ENCODE measurements at regions not wholly inside any gene's neighbourhood (a gene's known extent, or its start where the extent isn't known, plus 50 kb on each side); places are given as distances from the start of the nearest gene placed in this dataset.

DNA sequence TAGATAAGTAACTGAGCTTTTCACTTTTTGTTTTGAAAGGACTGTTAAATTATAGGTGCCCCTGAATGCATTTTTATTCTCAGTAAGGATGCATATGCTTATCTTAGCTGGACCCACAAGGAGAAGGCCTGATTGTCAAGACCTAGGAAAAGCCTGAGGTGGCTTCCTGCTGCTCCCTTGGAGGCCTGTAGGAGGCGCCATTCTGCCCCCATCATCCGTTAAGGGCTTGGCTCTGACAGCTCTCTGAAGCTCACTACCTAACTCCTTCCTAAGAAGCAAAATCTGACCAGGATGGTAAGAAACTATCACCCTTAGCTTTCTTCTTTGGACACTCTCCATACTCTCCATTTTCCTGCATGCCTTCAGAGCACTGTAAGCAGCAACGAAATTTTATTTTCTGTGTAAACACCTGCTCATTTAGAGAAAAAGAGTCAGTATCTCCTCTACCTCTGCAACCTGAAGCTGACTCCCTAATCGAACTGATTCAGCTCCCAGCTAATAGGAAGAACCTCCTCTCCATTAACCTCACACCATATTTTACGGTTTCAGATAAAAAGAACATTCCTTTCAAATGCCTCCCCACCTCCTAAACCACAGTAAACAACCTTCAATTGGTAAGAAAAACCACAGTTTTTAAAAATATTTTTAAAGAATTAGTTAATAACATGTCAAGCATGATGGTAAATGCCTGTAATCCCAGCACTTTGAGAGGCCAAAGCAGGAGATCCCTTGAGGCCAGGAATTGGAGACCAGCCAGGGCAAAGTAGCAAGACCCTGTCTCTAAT, 73.4 kb upstream of the EDNRA start:
- DNase-seq: no peak
- H3K9me3 Mint-ChIP-seq: no peaks in the 10 kb centered on the region
- no peaks in the 10 kb centered on the region for H3K27me3 Mint-ChIP-seq
- H3K36me3 Mint-ChIP-seq (ENCODE audit: low read depth): no peaks in the 10 kb centered on the region
- no peaks in the 10 kb centered on the region for H3K4me1 Mint-ChIP-seq (ENCODE audit: low read depth)
- H3K4me3 Mint-ChIP-seq: no peak overlapping the region
- H3K27ac Mint-ChIP-seq: no peak overlapping the region

GRCh38 chr4:147408189-147408588, 72.7 kb upstream of the EDNRA start:
- Mint-ChIP-seq H3K27me3 (no peaks in the 10 kb centered on the region), H3K9me3 (no peaks in the 10 kb centered on the region), H3K27ac (no peak overlapping the region), H3K4me3 (no peak overlapping the region), H3K4me1 (ENCODE audit: low read depth) (no peaks in the 10 kb centered on the region), H3K36me3 (ENCODE audit: low read depth) (no peaks in the 10 kb centered on the region)
- no peak for DNase-seq

DNA sequence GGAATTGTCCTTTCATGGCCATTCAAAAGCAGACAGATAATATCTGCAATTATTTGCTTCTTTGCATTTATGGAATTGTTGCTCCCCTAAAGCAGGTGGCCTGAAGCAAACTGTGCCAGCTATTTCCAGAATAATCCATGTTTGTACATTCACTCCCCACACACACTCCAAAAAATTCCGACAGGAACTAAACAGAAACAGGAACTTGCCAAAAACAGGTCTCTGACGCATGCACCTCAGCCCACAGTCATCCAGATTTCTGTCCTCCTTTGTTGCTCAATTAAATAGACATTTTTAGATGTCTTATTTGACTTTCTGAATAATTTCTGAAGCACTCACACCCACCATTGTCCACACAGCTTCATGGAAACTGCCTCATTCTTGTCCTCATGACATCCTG, 71.5 kb upstream of the EDNRA start:
- H3K4me3 Mint-ChIP-seq: no peak overlapping the region
- no peak for DNase-seq
- no peak overlapping the region for H3K27ac Mint-ChIP-seq
- no peaks in the 10 kb centered on the region for H3K36me3 Mint-ChIP-seq (ENCODE audit: low read depth)
- H3K9me3 Mint-ChIP-seq: no peaks in the 10 kb centered on the region
- H3K27me3 Mint-ChIP-seq: no peaks in the 10 kb centered on the region
- H3K4me1 Mint-ChIP-seq (ENCODE audit: low read depth): no peaks in the 10 kb centered on the region

- Mint-ChIP-seq H3K9me3 (peaks cover 2% of the 10 kb centered on the region), H3K27me3 (no peaks in the 10 kb centered on the region), H3K27ac (no peak overlapping the region), H3K4me1 (ENCODE audit: low read depth) (no peaks in the 10 kb centered on the region), H3K36me3 (ENCODE audit: low read depth) (no peaks in the 10 kb centered on the region), H3K4me3 (no peak overlapping the region)
- no peak for DNase-seq
Observed at GRCh38 chr4:147418226-147418625, 62.7 kb upstream of the EDNRA start.

DNA sequence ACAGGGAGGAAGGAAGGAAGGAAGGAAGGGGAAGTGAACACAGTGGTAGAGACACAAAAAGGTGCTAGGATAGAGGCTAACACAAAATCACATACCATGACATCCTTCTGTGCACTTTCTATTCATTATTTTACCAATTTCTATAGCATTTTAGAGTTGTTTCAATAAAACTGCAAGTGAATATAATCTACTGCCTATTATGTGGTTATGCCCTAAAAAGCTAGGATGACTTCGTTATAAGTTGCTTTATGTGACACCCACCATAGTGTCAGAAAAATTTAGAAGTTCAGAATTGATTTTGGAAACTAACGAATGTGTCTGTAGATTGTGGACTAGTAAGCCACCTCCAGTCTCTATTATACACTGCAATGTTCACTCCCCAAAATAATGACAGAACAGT, 59.4 kb upstream of the EDNRA start:
- Mint-ChIP-seq H3K27me3 (no peaks in the 10 kb centered on the region), H3K4me3 (no peak overlapping the region), H3K27ac (no peak overlapping the region), H3K9me3 (no peaks in the 10 kb centered on the region), H3K36me3 (ENCODE audit: low read depth) (no peaks in the 10 kb centered on the region), H3K4me1 (ENCODE audit: low read depth) (no peaks in the 10 kb centered on the region)
- DNase-seq: no peak

DNA sequence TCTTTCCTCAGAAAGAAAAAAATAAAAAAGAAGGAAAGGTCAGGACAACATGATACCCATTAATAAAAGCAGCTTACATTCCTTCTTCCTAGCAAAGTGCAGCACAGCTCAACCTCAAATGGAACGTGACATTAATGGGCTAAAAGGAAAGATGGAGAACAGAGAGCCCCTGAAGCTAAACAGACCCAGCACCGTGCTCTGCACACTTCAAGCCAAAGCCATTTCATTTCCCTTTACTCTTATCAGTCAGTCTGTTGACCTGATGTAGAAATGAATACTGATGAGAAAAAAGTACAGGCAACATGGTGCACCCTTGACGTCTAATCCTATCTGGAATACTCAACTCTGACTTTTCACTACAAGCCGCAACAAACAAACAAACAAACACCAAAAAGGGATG, 57.7 kb upstream of the EDNRA start:
- Mint-ChIP-seq H3K36me3 (ENCODE audit: low read depth) (no peaks in the 10 kb centered on the region), H3K9me3 (no peaks in the 10 kb centered on the region), H3K4me3 (no peak overlapping the region), H3K27me3 (no peaks in the 10 kb centered on the region), H3K27ac (no peak overlapping the region), H3K4me1 (ENCODE audit: low read depth) (no peaks in the 10 kb centered on the region)
- DNase-seq: no peak

DNA sequence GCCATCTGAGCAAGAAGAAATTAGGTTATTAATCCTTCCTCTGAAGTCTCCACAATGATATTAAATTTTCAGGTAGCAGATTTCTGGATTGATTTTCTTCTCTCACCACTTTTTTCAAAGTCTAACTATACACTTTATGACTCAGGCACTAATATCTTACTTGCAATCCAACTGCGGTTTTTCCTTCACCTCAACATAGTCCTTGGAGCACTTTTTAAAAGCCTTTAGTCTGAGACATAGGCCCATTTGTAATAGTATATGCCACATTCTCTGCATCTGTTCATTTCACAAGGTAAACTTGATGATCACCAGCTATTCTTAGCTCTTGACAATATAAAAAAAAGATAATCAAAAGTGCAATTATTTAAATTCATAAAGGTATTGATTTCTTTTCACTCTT, 55.9 kb upstream of the EDNRA start:
- no peaks in the 10 kb centered on the region for H3K27me3 Mint-ChIP-seq
- H3K27ac Mint-ChIP-seq: no peak overlapping the region
- H3K4me3 Mint-ChIP-seq: no peak overlapping the region
- H3K36me3 Mint-ChIP-seq (ENCODE audit: low read depth): no peaks in the 10 kb centered on the region
- no peaks in the 10 kb centered on the region for H3K4me1 Mint-ChIP-seq (ENCODE audit: low read depth)
- no peak for DNase-seq
- no peaks in the 10 kb centered on the region for H3K9me3 Mint-ChIP-seq

GRCh38 chr4:147428583-147428982, 52.3 kb upstream of the EDNRA start:
- Mint-ChIP-seq H3K27ac (no peak overlapping the region), H3K4me1 (ENCODE audit: low read depth) (no peaks in the 10 kb centered on the region), H3K36me3 (ENCODE audit: low read depth) (no peaks in the 10 kb centered on the region), H3K4me3 (no peak overlapping the region), H3K27me3 (no peaks in the 10 kb centered on the region), H3K9me3 (peaks cover 4% of the 10 kb centered on the region)
- no peak for DNase-seq

DNA sequence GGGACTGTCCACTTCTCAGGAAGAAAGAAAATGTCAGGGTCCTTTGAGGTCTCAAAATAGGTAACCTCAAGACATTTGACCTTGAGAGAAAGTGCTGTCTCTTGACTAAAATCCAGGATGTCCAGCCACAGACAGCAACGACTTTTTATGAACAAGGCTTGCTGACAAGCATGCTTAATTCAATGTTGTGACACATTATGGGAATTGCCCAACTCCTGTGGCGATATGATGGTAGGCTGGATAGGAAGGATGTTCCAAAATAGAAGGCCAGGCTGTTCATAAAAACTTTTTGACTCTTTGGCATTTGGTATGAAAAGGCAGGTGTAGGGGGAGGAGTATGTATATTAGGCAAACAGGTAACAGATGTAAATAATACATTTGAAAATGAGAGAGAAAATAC, 50.8 kb upstream of the EDNRA start:
- H3K9me3 Mint-ChIP-seq: peaks cover 4% of the 10 kb centered on the region
- no peak for DNase-seq
- H3K4me3 Mint-ChIP-seq: no peak overlapping the region
- H3K27me3 Mint-ChIP-seq: no peaks in the 10 kb centered on the region
- no peaks in the 10 kb centered on the region for H3K4me1 Mint-ChIP-seq (ENCODE audit: low read depth)
- no peaks in the 10 kb centered on the region for H3K36me3 Mint-ChIP-seq (ENCODE audit: low read depth)
- H3K27ac Mint-ChIP-seq: no peak overlapping the region

Measured in activated T-cell treated with anti-CD3 and anti-CD28 coated beads, Interleukin-2, amount 50 U/mL, for 24 hours (primary cell).